GM03348 (cell line): ENCODE measurements at regions not wholly inside any gene's neighbourhood (a gene's known extent, or its start where the extent isn't known, plus 50 kb on each side); places are given as distances from the start of the nearest gene placed in this dataset.
A peak's percentile ranks its signal among the peaks of the same experiment; 100 is the strongest.
"Not testable (repeated sequence)": the region's sequence is repeated elsewhere in the genome, so short reads cannot be mapped to it uniquely, and the experiment has no call there.

Experiments
- DNase-seq: peaks from one replicate; pipeline ENCODE4 v3.0.0; 2012; ENCODE audit warnings: low spot score

GRCh38 chr5:39955156-39955555 lies 530.4 kb upstream of the DAB2 start:
- no peak for DNase-seq

- DNase-seq, result no peak
Observed at GRCh38 chr5:39951070-39951469, 526.3 kb upstream of the DAB2 start.

- peak; percentile 56 for DNase-seq
Observed at GRCh38 chr5:39948867-39949468, 524.2 kb upstream of the DAB2 start.

- DNase-seq, result no peak
Observed at GRCh38 chr5:39948341-39948740, 523.6 kb upstream of the DAB2 start.

- no peak for DNase-seq
Observed at GRCh38 chr5:39947657-39948056, 522.9 kb upstream of the DAB2 start.

- no peak for DNase-seq
Observed at GRCh38 chr5:39946356-39947045, 521.7 kb upstream of the DAB2 start.

- DNase-seq, result no peak
Observed at GRCh38 chr5:39945870-39946269, 521.1 kb upstream of the DAB2 start.

- DNase-seq, result no peak
Observed at GRCh38 chr5:39943811-39944210, 519.0 kb upstream of the DAB2 start.

DNA sequence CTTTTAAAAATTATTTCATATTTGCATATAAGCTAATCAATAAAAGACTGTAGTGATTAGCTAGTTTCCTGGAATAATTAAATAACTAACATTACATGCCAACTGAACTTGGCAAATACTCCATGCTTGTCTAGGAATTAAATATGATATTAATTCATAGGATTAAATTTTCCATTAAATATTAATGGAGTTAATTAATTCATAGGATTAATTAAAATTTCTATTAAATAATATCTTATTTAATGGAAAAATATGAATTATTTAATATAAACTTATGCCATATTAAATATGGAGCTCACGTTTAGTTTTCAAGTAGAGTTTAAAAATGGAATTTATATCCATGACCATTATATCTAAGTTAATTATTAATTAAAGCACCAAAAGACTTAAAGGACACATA lies 517.8 kb upstream of the DAB2 start:
- DNase-seq, result no peak

GRCh38 chr5:39941416-39941815 lies 516.6 kb upstream of the DAB2 start:
- DNase-seq, result peak; percentile 39

DNA sequence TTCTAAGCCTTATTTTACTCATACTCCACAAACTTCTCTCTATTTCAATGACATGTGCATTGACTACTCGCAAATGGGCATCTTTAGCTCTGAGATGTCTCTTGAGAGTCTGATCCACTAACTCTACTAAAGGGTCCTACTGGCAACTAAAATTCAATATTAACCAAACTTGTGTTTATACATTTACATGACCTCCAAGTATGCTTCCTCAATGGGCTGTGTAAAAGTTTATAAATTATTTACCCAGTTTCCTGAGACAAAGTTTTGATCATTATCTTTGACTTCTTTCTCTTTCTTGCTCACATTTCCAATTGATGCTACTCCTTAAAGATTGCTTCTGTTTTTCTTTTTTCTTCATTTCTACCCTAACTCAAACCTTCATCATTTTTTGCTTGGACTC lies 510.1 kb upstream of the DAB2 start:
- DNase-seq, result no peak

- no peak for DNase-seq
Observed at GRCh38 chr5:39933061-39933460, 508.3 kb upstream of the DAB2 start.

DNA sequence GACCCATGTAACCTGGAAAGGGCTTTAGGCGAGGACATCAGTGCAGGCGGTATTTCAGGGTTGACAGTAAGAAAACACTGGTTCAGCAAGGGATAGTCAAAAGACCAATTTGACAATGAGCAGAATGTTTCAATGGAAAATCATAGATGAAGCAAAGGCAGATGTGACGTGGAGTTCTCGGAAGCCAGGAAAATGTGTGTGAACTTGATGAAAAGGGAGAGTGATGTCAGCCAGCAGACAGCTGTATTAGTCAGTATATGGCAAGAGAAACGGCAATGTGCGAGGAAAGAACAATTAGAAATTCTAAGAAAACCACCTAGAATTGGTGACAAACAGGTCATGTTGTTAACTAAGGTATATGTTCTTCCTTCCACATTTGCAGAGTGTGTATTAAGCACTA lies 503.9 kb upstream of the DAB2 start:
- DNase-seq, result peak; percentile 8

DNA sequence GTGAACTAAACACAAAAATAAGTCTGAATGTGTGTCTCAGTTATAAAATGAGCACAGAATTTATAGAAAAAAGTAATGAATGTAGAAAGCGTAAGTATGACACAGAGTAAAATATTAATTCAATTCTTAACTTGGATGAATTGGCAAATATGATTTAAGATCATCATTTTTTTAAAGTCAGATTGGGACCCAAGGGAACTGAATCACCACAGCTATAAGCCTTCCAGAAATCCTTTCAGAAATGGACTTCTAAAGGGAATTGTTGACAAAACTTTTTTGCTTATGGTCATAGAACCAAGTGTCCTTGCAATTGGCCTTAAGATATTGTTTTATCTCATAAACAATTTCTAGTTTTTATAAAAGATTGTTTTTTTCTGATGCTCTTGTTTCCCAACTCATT lies 495.1 kb upstream of the DAB2 start:
- DNase-seq, result no peak

DNA sequence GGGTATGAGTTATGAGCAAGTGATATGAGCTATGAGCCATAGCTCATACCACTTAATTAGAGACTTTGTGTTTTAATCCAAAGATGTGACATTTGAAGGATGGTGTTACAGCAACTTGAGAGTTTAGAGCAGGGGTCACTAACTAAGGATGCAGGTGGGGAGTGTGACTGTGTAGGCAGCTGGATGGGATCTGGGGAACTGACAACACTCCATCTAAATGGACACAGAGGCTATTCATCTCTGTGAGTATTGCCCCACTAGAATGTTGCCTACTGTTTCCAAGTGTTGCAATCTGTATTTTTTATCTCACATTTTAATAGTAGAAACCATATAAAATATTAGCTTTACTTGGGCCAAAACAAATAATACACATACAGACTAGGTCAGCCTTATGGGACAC lies 488.1 kb upstream of the DAB2 start:
- no peak for DNase-seq

GRCh38 chr5:39907267-39907951 lies 482.6 kb upstream of the DAB2 start:
- not testable (repeated sequence) for DNase-seq

DNA sequence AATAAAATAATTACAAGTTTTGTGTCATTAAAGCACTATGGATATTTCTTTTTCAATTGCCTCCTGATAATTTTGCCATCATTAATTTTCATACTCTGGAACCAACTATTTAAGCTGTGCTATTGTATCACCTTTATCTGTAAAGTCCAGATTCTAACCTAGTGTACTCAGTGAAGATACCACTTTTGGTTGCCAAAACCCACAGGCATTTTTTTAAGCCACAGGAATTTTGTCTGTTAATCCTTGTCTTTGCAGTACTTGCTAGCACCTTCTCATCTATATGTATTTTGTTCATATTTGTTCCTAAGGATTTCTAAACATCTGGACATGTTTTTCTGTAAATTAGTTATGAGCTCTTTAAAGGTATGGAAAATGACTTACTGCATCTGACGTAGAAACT lies 481.4 kb upstream of the DAB2 start:
- DNase-seq, result peak; percentile 61

DNA sequence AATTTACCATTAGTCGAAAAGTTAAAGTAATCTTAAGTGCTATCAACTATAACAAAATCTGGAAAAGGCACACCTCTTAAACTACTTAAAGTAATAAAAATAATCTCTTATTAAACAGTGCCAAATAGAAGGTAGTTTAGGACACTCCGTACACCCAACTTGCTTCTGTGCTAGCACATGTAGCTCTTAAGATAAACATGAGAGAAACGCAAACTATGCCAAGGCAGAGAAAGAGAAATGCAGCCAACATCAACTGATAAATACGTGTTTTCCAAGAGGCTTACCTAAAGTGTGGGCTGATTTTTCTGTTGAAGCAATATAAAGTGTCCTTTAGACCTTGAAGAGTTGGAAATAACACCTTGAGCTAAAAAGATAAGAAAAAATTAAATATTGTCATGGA lies 480.6 kb upstream of the DAB2 start:
- no peak for DNase-seq

GRCh38 chr5:39902626-39903025 lies 477.8 kb upstream of the DAB2 start:
- no peak for DNase-seq

GRCh38 chr5:39898731-39899130 lies 474.0 kb upstream of the DAB2 start:
- no peak for DNase-seq

DNA sequence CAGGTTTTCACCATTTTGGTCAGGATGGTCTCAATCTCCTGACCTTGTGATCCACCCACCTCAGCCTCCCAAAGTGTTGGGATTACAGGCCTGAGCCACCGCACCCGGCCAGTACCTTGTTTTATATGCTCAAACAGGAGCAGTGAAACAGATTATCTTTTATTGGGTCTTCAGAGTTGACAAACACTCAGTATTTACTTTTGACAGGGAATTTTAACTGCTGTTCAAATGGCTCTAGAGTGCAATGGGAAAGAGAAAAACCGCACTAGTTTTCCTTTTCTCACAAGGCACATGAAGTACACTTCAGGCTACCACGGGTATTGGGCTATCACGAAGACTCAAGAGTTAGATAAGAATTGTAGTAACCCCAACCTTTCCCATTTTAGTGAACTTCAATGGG lies 471.9 kb upstream of the DAB2 start:
- DNase-seq, result no peak

GRCh38 chr5:39896104-39896503 lies 471.3 kb upstream of the DAB2 start:
- no peak for DNase-seq

GRCh38 chr5:39892708-39893107 lies 467.9 kb upstream of the DAB2 start:
- DNase-seq, result peak; percentile 10

DNA sequence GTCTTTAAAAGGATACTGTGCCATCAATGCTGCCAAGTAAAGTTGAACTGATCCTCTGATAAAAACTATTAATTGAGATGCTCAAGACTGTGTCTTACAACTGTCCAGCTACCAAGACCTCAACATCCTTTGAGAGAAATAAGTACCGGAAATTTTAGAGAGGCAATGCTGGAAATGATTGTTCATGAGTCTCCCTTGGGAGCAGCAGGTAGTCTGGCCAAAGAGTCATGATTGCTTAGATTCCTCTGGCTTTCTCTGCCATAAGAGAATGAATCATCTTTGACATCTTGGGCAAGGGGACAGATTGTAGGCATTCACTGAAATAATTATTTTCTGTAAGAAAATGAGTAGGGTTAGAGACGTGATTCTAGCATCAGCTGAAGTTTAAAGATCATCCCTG lies 466.6 kb upstream of the DAB2 start:
- DNase-seq, result peak; percentile 23
